HG03432 (cell line): ENCODE measurements at regions not wholly inside any gene's neighbourhood (a gene's known extent, or its start where the extent isn't known, plus 50 kb on each side); places are given as distances from the start of the nearest gene placed in this dataset.

ENCODE experiments used
- ATAC-seq: cut with Tn5 transposase; IDR thresholded peaks from one replicate; pipeline ENCODE4 v1.9.1; 2021; ENCODE audit warnings: mild to moderate bottlenecking, moderate library complexity; ENCODE audit not compliant: unreplicated experiment

DNA sequence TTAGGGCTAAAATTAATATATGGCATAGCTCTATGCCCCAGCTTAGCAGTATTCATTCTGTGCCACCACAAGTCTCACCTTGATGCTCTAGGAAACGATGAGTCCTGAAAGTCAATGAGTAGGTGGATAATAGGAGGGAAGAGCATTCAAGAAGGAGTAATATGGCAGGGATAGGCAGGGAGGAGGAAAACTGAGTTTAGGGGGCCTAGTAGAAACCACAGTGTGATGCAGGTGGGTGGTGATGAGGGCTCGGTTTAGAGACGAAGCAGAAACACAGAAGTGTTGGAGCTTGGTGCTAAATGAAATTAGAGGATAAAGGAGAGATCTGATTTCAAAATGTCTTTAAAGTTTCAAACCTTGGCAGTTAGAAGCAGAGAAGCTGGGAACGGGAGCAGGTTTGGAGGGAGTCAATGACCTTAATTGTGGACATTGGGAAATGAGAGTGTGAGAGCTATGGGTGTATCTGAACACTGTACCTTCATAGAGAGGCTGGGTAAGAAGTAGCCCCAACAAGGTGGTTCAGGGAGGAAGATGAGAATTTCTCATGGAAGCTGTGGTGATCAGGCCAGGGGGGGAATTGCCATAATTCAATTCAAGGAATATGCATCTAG, 144.7 kb upstream of the CPSF6 start:
- ATAC-seq: no peak

DNA sequence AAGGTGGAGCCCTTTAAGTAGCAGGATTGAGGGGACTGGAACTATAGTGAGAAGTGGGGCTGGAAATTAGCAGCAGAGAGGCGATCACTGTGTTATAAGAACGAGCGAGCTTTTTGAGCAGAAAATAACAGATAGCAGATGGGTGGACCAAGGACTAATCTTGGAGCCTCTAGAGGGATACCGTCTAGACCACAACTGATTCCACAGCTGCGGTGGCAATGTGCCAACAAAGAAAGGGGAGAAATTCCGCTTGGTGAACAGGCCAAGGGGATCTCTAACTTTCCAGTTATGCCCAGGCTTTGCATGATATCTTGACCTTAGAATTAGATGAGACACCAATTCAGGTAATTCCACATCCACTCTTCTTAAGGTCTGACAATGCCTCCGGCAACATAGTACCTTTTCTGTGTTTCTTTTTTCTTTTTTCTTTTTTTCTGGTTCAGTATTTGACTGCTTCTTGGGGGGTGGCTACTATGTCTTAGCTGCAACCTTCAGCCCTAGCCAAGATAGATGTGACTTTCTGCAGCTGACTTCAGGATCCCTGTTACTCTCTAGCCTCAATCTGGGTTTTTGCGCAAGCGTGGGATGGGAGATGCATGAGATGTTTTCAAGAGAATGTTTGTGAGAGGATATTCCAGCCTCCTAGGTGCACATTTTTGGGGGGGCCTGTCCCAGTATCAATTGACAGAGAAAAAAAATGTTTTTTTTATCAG, 143.4 kb upstream of the CPSF6 start:
- ATAC-seq: no peak

DNA sequence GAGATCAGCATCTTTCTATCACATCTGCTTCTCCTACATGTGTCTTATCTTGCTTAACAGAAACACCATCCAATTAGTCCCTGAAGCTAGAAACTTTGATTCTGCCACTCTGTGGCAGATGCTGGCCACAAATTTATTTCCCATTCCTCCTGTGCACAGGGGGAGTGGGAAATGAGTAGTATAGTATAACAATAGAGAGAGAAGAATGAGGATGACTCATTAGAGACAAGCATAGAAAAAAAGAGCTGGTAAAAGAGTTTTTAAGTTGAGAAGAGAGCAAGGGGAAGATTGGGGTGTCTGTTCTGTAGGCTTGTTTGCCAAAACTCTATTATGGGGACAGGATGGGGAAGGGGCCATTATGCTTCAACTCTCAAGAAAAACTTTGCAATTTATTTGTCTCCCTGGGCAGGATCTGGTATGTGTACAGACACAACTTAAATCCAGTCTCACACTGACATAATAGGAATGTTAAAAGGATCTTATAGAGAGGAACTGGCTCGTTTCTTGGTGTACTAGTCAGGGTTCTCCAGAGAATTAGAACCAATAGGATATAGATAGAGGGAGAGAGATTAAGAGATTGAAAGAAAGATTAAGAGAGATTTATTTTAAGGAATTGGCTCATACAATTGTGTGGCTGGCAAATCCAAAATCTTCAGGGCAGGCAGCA, 142.6 kb upstream of the CPSF6 start:
- no peak for ATAC-seq

GRCh38 chr12:69097619-69098368, 141.6 kb upstream of the CPSF6 start:
- ATAC-seq: no peak

DNA sequence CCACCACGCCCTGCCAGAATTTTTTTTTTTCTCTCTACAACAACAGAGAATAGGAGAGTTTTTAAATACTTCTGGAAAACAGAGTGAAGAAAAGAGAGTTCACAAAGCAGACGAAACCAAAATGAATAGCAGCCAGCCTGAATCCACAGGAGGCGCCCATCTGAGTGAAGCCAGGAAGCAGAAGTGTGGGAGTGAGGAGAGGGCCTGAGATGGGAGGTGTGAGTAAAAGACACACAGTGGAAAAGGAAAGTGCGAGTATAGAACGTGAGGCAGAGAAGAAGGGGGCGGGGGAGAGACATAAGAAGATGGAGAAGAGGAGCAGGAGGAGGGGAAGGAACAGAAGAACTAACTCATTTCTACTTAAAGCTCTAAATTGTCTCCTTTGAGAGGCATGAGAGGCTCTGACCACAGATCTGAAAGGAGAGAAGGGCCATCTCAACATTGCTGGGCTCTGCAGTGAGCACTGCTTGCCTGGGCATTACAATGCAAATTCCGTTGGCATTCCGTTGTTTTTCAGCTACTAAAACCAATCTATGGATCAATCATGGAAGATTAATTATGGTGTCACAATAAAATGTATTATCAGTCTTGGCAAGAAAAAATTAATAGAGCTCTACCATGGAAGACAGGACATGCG, 140.1 kb upstream of the CPSF6 start:
- no peak for ATAC-seq

DNA sequence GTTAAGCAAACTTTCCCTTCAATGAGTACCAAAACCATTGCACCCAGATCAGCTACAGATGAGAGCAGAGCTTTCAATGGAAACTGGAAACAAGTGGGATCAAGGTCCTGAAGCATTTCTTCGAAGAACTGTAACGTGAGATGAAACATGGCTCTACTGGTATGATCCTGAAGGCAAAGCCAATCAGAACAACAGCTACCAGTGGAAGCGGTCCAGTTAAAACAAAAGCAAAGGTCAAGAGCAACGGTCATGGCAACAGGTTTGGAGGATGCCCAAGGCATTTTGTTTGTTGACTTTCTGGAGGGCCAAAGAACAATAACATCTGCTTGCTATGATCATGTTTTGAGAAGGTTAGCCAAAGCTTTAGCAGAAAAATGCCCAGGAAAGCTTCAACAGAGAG, 137.9 kb upstream of the CPSF6 start:
- no peak for ATAC-seq

GRCh38 chr12:69102856-69103255, 136.5 kb upstream of the CPSF6 start:
- ATAC-seq: no peak

DNA sequence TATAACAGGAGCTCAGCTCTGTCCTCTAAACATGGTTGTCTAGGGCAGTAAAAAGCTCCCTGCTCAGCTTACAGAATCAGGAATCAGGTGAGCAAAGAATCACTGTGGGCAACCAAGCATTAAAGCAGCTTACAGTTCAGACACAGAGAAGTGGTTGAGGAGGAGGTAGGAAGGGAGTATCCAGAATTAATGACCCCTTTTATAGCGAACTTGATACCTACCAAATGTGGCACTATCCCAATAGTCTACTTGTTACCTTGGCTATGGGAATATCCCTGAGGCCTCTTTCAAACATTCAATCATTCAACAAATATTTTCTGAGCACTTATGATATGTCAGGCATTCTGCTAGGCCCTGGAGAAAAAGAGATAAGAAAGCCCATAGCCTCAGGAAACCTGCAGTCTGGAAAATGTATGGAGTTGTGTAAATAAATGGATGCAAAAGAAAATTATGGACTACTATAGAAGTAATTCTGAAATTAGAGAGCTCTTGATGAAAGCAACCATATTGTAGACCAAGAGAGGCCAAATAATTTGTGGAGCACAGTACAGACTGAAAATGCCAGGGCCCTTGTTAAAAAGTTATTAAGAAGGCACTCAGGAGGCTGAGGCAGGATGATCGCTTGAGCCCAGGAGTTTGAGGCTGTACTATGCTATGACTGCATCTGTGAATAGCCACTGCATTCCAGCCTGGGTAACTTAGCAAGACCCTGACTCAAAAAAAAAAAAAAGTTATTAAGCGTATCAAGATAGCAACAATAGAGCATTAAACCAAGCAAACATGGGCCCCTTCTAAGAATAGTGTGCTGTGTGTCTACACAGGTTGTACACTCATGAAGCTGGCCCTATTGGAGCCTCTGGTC, 134.0 kb upstream of the CPSF6 start:
- no peak for ATAC-seq

GRCh38 chr12:69106482-69107118, 132.8 kb upstream of the CPSF6 start:
- no peak for ATAC-seq

- no peak for ATAC-seq
These were observed 131.8 kb upstream of the CPSF6 start for GRCh38 chr12:69107541-69107940.

DNA sequence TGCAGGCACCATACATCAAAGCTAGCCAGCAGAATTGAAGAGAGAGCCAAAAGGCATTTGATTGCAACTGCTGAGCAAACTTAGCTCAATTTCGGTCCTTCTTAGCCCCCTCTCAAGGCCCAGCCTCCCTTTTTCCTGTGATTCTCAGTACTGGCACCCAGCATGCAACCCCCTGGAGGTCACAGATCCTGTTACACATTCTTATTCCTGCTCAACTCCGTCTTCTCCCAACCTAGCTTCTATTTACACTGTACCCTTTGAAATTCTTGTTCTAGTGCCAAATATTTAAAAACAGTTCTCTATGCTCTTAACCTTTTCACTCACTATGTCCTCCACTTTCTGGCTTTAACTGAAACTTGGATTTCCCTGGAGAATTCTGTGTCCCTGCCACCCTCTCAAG, 131.3 kb upstream of the CPSF6 start:
- no peak for ATAC-seq

- no peak for ATAC-seq
These were observed 126.8 kb upstream of the CPSF6 start for GRCh38 chr12:69112616-69113015.

GRCh38 chr12:69115099-69115498, 124.3 kb upstream of the CPSF6 start:
- ATAC-seq: no peak

DNA sequence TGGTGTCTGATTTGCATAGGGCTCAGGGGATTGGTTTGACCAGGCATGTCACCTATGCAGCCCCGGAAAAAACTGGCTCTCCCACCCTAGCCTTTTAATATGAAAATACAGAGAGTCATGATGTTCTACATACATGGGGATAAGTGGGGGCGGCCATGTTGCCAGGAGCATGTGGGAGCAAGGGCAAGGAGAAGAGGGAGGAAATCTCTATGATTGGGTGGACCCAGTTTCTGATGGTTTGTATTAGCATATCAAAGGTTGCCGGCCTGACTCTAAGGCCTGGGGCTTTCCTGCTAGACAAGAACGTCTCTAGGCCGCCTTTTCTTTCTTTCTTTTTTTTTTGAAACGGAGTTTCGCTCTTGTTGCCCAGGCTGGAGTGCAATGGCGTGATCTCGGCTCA, 123.4 kb upstream of the CPSF6 start:
- ATAC-seq: no peak

- no peak for ATAC-seq
These were observed 121.7 kb upstream of the CPSF6 start for GRCh38 chr12:69117566-69118266.

DNA sequence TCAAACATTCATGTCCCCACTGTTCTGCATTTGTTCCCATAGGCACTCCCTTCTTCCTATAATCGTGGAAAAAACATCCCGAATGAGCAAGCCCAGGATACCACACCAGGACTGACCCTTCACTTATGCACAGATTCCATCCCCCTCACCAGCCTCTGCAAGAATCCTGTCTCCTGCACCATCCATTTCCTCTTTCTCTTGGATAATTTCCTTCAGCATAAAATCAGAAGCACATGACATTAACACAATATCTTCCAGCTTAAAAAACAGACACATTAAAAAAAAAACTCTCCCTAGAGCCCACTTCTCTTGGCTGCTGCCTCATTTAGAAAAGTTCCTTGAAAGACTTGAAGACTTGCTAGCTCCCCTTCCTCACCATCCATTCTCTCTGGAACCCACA, 120.9 kb upstream of the CPSF6 start:
- ATAC-seq: no peak

DNA sequence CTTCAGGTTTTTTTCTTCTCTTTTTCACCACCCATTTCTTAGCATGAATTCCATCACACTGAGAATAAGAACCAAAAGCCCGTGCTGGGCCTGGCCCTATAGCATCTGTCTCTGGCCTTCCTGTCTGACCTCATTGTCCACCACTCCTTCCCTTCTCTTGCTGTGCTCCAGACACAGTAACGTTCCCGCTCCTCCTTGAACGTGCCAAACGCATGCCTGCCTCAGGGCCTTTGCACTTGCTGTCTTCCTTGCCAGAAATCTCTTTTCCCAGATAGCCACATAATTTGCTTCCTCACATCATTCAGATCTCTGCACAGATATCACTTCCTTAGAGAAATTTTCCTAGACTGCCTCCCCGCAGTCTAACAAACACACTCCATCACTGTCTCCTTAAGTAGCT, 119.6 kb upstream of the CPSF6 start:
- no peak for ATAC-seq

- no peak for ATAC-seq
These were observed 119.0 kb upstream of the CPSF6 start for GRCh38 chr12:69120354-69120753.

- no peak for ATAC-seq
These were observed 116.1 kb upstream of the CPSF6 start for GRCh38 chr12:69123311-69123710.
